Stimulated activated naive B cell treated with anti-CD40 and anti-IgM and Interleukin-4, amounts not matched to agents 10 μg/mL and 1 μg/mL and 100 μg/mL, for 72 hours (primary cell): ENCODE measurements at regions not wholly inside any gene's neighbourhood (a gene's known extent, or its start where the extent isn't known, plus 50 kb on each side); places are given as distances from the start of the nearest gene placed in this dataset.

Source experiments
- ATAC-seq, 2 donors: fragments of 150-1000 bp; cut with Tn5 transposase; replicated peaks; 2 replicates each; pipeline ENCODE4 v1.10.0; 2021; ENCODE audit warnings: moderate library complexity in 1 of 2
- DNase-seq: peaks from one replicate; pipeline ENCODE4 v3.0.0; 2021
- H3K27ac Mint-ChIP-seq: one replicate; pipeline ENCODE4 v1.8.0; 2022; ENCODE audit warnings: mild to moderate bottlenecking, mixed read lengths
- H3K27me3 Mint-ChIP-seq, 2 donors: one replicate each; pipeline ENCODE4 v1.8.0; 2022; ENCODE audit warnings: mixed read lengths in 2 of 2
- H3K36me3 Mint-ChIP-seq, 2 donors: one replicate each; pipeline ENCODE4 v1.8.0; 2022; ENCODE audit warnings: mixed read lengths in 2 of 2, mild to moderate bottlenecking in 1 of 2
- H3K4me1 Mint-ChIP-seq, 2 donors: one replicate each; pipeline ENCODE4 v1.8.0; 2022; ENCODE audit warnings: mixed read lengths in 2 of 2, mild to moderate bottlenecking in 1 of 2
- H3K4me3 Mint-ChIP-seq, 2 donors: one replicate each; pipeline ENCODE4 v1.8.0; 2022; ENCODE audit warnings: mild to moderate bottlenecking in 2 of 2, mixed read lengths in 2 of 2, moderate library complexity in 1 of 2
- H3K9me3 Mint-ChIP-seq, 2 donors: one replicate each; pipeline ENCODE4 v1.8.0; 2022; ENCODE audit warnings: mixed read lengths in 2 of 2, mild to moderate bottlenecking in 1 of 2

DNA sequence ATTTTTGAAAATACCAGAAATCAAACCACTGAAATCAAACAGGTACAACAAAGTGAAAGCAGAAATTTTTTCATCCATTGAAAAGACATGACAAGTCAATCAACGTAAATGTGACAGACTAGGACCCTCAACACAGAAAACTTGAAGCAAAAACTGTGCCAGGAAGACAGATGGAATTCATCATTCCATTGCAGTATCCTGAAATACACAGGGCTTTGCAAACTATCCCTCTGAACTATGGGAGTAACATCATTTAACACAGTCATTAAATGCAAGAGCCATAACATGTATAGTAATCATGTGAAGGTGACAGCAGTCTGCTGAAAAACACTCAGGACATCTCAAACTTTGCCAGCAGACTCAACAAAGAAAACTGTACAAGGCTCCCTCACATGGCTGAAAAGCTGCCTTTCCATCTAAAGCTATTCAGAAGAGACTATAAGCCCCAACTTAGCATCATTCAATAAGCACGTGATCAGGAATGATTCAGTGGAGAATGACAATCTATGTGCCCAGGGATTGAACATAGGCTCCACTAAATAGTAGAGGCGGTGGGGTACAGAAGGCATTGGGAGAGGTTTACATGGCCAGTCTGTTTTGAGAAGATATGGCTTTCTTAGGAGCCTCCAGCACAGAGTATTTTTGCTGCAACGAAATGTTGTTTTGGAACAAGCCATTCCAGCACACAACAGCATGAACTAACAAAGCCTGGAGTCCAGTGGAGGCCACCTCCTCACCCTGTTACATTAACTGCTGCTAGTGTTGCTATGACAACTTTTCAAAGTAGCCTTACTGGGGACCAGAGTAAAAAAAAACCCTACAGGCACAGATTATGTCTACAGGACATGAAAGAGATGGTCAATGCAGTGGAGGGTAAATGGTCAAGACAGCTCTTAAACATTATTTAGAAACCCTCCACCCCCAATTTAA, 274.5 kb upstream of the NOCT start:
- ATAC-seq (no peak), DNase-seq (no peak)
- no peak overlapping the region for H3K4me3 Mint-ChIP-seq
- peaks cover 0 to 2% of the 10 kb centered on the region in 2 donors for H3K27me3 Mint-ChIP-seq
- peaks cover 0 to 2% of the 10 kb centered on the region in 2 donors for H3K9me3 Mint-ChIP-seq
- no peaks in the 10 kb centered on the region for H3K36me3 Mint-ChIP-seq
- no peak overlapping the region for H3K27ac Mint-ChIP-seq
- no peaks in the 10 kb centered on the region for H3K4me1 Mint-ChIP-seq

- no peak overlapping the region for H3K4me3 Mint-ChIP-seq
- no peak overlapping the region for H3K27ac Mint-ChIP-seq
- peaks cover 0 to 5% of the 10 kb centered on the region in 2 donors for H3K27me3 Mint-ChIP-seq
- peaks cover 0 to 2% of the 10 kb centered on the region in 2 donors for H3K9me3 Mint-ChIP-seq
- no peaks in the 10 kb centered on the region for H3K36me3 Mint-ChIP-seq
- ATAC-seq (no peak), DNase-seq (no peak)
- H3K4me1 Mint-ChIP-seq = no peaks in the 10 kb centered on the region
These were observed 279.2 kb upstream of the NOCT start for GRCh38 chr4:138736362-138736761.

DNA sequence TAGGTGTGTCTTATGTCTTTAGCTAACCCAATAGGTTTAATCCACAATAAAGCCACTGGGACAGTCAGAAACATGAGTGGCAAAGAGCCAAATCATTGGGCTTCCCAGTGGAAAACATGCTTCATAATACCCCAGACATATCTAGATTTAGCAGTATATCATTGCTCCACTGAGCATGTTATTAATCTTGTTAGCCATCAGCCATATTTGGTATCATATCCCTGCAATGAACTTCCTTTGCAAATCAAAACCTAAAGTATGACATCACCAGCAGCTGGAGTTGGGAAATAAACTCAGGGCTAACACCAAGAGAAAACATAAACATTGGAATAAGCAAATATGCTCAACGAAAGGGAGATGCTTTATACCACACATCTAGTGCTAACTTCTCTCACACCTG, 280.8 kb upstream of the NOCT start:
- no peak overlapping the region for H3K27ac Mint-ChIP-seq
- no peak overlapping the region for H3K4me3 Mint-ChIP-seq
- H3K36me3 Mint-ChIP-seq = no peaks in the 10 kb centered on the region
- no peak for DNase-seq
- peaks cover 3 to 5% of the 10 kb centered on the region in 2 donors for H3K27me3 Mint-ChIP-seq
- no peak for ATAC-seq
- no peaks in the 10 kb centered on the region for H3K4me1 Mint-ChIP-seq
- H3K9me3 Mint-ChIP-seq = no peaks in the 10 kb centered on the region

DNA sequence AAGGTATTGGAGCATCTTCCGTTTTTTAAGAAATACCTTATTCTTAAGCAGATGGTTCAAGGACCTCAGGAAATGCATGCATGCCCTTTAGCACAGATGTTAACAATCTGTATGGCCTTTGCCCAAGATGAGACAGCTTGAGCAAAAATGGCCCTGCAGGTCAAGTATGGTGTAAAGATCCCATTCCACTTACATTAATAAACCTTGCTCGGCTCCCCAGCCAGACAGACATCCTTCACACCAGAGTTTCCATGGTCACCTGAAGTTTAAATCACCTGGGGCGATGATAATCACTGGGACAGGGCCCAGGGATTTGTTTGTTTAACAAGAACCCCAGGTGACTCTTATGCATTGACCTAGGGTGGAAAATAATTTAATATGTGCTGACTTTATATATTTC, 287.0 kb upstream of the NOCT start:
- Mint-ChIP-seq H3K27ac (no peak overlapping the region), H3K4me1 (no peaks in the 10 kb centered on the region), H3K9me3 (no peaks in the 10 kb centered on the region), H3K27me3 (peaks cover 6% of the 10 kb centered on the region in 2 donors), H3K36me3 (no peaks in the 10 kb centered on the region), H3K4me3 (no peak overlapping the region)
- no peak for ATAC-seq
- DNase-seq = no peak

GRCh38 chr4:138727731-138728130, 287.9 kb upstream of the NOCT start:
- ATAC-seq = no peak
- H3K9me3 Mint-ChIP-seq = no peaks in the 10 kb centered on the region
- H3K36me3 Mint-ChIP-seq = no peaks in the 10 kb centered on the region
- H3K4me1 Mint-ChIP-seq = no peaks in the 10 kb centered on the region
- H3K27me3 Mint-ChIP-seq = peaks cover 6% of the 10 kb centered on the region in 2 donors
- no peak for DNase-seq
- H3K4me3 Mint-ChIP-seq = no peak overlapping the region
- H3K27ac Mint-ChIP-seq = no peak overlapping the region

- no peaks in the 10 kb centered on the region for H3K9me3 Mint-ChIP-seq
- no peak overlapping the region for H3K27ac Mint-ChIP-seq
- H3K4me1 Mint-ChIP-seq = no peaks in the 10 kb centered on the region
- ATAC-seq (no peak), DNase-seq (no peak)
- no peak overlapping the region for H3K4me3 Mint-ChIP-seq
- no peaks in the 10 kb centered on the region for H3K36me3 Mint-ChIP-seq
- H3K27me3 Mint-ChIP-seq = peaks cover 3 to 6% of the 10 kb centered on the region in 2 donors
These were observed 291.1 kb upstream of the NOCT start for GRCh38 chr4:138724530-138724929.

DNA sequence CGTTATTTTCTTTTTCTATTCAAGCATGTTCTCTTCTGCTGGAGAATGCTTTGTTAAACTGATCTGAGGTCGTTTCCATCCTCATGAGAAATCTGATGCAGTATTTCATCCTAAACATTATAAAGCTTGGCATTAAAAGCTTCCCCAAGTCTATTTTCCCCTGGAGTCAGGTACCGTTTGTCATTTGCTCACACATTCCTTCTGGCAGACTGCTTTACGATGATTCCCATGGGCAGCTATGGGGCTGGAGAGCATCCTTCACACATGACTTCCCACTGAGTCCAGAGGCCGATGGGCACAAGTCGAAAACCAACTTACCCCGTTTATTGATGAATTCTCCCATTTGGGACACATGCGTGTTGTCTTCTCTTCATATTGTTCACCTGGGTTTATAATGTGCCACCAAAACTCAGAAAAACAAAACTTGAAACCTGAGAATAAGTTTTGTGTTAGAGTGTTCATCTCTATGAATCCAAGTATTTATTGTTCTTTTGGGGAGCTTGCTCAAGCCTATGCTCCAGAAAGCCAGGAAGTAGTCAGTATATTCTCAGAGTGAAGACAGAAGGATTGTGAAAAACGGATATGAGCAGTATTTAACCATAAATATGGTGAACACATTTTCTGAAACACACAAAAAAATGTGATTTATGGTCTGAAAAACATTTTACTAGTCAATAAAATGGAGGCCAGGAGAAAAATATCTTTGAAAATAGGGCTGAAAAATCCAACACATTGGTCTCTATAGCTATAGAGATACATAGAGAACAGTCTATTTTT, 298.8 kb upstream of the NOCT start:
- ATAC-seq = no peak
- H3K9me3 Mint-ChIP-seq = no peaks in the 10 kb centered on the region
- H3K4me1 Mint-ChIP-seq = no peaks in the 10 kb centered on the region
- H3K27ac Mint-ChIP-seq = no peak overlapping the region
- no peak for DNase-seq
- no peak overlapping the region for H3K4me3 Mint-ChIP-seq
- no peaks in the 10 kb centered on the region for H3K27me3 Mint-ChIP-seq
- H3K36me3 Mint-ChIP-seq = no peaks in the 10 kb centered on the region

- Mint-ChIP-seq H3K27me3 (peaks cover 17 to 20% of the 10 kb centered on the region in 2 donors), H3K4me1 (no peaks in the 10 kb centered on the region), H3K36me3 (no peaks in the 10 kb centered on the region), H3K4me3 (no peak overlapping the region), H3K27ac (no peak overlapping the region), H3K9me3 (no peaks in the 10 kb centered on the region)
- ATAC-seq (no peak), DNase-seq (no peak)
These were observed 305.3 kb upstream of the NOCT start for GRCh38 chr4:138710297-138710696.

DNA sequence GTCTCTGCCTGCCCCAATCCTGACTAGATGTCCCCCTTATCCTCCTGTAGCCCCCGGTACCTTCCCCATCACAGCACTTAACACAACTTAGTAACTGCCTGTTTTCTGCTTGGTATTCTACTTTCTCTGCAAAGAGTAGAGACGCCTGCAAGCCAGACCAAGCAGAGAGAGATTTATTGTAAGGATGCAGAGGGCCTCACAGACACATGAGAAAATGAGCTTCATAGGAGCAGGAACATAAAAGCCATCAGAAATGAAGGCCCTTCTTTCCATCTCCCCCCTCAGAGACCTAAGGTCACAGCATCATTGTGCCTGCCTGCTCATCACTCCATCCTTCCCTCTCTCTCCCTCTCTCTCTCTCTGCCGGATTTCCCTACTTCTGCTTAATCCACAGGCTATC, 305.7 kb upstream of the NOCT start:
- H3K27me3 Mint-ChIP-seq = peaks cover 17 to 20% of the 10 kb centered on the region in 2 donors
- no peaks in the 10 kb centered on the region for H3K9me3 Mint-ChIP-seq
- no peak overlapping the region for H3K4me3 Mint-ChIP-seq
- no peak overlapping the region for H3K27ac Mint-ChIP-seq
- ATAC-seq (no peak), DNase-seq (no peak)
- no peaks in the 10 kb centered on the region for H3K36me3 Mint-ChIP-seq
- H3K4me1 Mint-ChIP-seq = no peaks in the 10 kb centered on the region

DNA sequence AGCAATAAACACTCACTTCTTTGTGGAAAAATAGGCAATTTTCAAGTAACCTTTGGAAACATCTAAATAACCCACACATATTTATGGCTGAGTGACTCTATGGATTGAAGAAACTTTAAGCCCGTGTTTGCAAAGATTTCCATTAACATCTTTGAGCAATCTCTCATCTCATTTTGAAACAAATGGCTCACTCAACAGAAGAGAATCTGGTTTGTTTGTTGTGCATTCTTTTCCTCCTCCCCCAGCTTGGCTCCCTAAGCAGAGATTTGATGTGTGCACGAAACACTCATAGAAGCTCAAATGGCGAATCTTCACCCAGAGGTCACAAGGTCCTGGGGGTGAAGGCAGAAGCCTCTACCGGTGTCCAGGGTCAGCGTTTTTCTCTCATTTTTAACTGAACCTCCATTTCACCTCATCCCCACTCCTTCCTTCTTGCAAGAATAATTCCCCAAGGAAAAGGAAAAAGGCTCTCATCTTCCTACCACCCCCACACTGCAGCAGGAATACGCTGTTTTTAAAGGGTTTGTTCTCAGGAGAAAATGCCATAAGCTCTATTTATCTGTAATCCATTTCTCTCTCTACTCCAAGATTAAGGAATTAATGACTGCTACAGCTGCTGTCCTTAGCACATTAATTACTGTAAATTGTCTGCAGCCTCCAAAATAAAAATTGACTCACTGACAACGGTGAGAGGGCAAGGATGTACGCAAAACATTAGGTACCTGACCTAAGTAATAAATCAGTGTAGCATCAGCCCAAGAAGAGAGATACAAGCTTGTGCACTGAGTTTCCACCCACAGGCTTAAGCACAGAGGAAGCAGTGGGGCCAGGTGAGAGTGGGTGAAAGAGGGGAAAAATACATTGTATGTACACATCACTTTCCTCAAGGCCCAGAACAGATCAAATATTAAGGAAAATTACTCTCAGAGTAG, 307.6 kb upstream of the NOCT start:
- H3K27me3 Mint-ChIP-seq = peaks cover 20 to 21% of the 10 kb centered on the region in 2 donors
- DNase-seq = no peak
- ATAC-seq = no peak
- no peak overlapping the region for H3K27ac Mint-ChIP-seq
- no peaks in the 10 kb centered on the region for H3K4me1 Mint-ChIP-seq
- H3K9me3 Mint-ChIP-seq = no peaks in the 10 kb centered on the region
- H3K36me3 Mint-ChIP-seq = no peaks in the 10 kb centered on the region
- no peak overlapping the region for H3K4me3 Mint-ChIP-seq

DNA sequence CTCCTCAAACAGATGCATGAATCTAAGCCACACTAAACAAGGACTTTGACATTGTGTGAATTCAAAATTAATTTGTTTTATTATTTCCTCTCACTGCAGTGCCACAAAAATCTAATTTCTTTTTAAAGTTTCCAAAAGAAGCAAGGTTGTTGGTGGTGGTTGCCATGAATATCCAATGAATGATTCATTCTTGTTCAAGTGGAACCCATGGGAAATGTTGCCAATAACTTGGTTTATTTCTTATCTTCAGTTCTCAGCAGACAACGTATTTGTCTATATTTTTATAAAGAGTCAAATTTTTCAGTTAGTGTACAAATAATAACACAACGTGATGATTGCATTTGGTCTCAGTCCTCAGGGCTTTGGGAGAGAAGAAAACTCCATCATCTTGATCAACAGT, 309.4 kb upstream of the NOCT start:
- ATAC-seq = no peak
- H3K27ac Mint-ChIP-seq = no peak overlapping the region
- no peaks in the 10 kb centered on the region for H3K36me3 Mint-ChIP-seq
- H3K4me1 Mint-ChIP-seq = no peaks in the 10 kb centered on the region
- peaks cover 20 to 21% of the 10 kb centered on the region in 2 donors for H3K27me3 Mint-ChIP-seq
- H3K9me3 Mint-ChIP-seq = no peaks in the 10 kb centered on the region
- DNase-seq = no peak
- H3K4me3 Mint-ChIP-seq = no peak overlapping the region

DNA sequence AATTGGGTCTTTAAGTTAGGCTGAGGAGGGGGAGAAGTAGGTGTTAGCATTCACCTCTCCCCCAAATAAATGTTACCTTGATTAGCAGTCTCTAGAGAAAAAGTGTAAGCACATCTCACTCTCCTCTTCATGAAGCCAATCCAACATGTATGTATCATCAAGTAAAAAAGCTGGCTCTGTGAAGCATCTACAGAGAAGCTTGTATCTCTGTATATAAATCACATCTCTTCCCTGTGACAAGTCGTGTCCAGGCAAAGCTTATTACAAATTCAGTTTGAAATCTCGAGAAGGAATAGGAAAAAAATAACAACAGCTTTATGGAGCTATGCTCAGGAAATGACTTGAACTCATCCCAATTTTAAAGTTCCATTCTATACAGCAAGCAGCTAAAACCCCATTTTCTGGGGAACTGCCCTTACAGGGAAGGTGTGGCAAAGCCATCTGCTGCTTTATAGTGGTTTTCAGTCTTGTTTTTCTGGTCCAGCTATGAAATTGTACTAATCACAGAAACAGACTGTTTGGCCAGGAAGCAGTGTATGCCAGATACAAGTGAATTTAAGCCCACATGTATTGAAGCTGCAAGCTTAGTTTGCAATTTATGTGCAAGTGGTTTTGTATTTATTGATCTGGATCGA, 313.3 kb upstream of the NOCT start:
- no peak overlapping the region for H3K27ac Mint-ChIP-seq
- H3K27me3 Mint-ChIP-seq = peaks cover 7 to 9% of the 10 kb centered on the region in 2 donors
- no peaks in the 10 kb centered on the region for H3K9me3 Mint-ChIP-seq
- DNase-seq = no peak
- H3K4me1 Mint-ChIP-seq = no peaks in the 10 kb centered on the region
- H3K36me3 Mint-ChIP-seq = no peaks in the 10 kb centered on the region
- no peak for ATAC-seq
- no peak overlapping the region for H3K4me3 Mint-ChIP-seq

DNA sequence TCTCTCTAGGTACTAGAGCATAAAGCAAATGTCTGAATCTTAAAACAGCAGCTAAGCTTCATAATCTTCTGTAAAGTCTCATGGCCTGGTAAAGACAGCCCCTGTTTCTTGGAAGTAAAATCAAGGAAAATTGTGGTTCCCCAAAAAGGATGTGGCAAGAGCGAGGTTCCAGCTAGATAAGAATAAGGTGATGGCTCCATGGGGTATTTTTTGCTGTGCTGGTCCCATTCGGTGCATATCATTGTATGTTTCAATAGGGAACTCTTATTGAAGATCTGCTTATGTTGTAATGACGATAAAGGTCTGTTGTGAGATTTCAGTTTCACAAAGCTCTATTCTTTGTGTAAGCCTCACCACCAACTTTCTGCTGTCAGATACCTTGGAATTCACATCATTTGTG, 316.9 kb upstream of the NOCT start:
- no peaks in the 10 kb centered on the region for H3K4me1 Mint-ChIP-seq
- ATAC-seq (no peak), DNase-seq (no peak)

GRCh38 chr4:138697851-138698250, 317.7 kb upstream of the NOCT start:
- Mint-ChIP-seq H3K9me3 (no peaks in the 10 kb centered on the region), H3K27ac (no peak overlapping the region), H3K4me3 (no peak overlapping the region), H3K4me1 (no peaks in the 10 kb centered on the region), H3K36me3 (no peaks in the 10 kb centered on the region), H3K27me3 (peaks cover 19 to 28% of the 10 kb centered on the region in 2 donors)
- ATAC-seq = no peak
- DNase-seq = no peak

More for the DNA sequence above, 316.9 kb upstream of the NOCT start:
- peaks cover 22 to 28% of the 10 kb centered on the region in 2 donors for H3K27me3 Mint-ChIP-seq
- no peaks in the 10 kb centered on the region for H3K9me3 Mint-ChIP-seq
- no peaks in the 10 kb centered on the region for H3K36me3 Mint-ChIP-seq
- H3K27ac Mint-ChIP-seq = no peak overlapping the region
- no peak overlapping the region for H3K4me3 Mint-ChIP-seq
